Adrenal gland (tissue), 5 donors: ENCODE measurements at regions not wholly inside any gene's neighbourhood (a gene's known extent, or its start where the extent isn't known, plus 50 kb on each side); places are given as distances from the start of the nearest gene placed in this dataset.

Experiments
- CTCF ChIP-seq, 6 experiments: fragments of 450-650 bp in 4 of 6; fragments of 200-600 bp in 2 of 6; sonication (generic) in 1 of 6; IDR thresholded peaks; 1 replicate in 5 of 6; 2 replicates in 1 of 6; pipeline versions ENCODE4 v1.5.1 to v1.8.0; 2016 to 2021; ENCODE audit warnings: antibody characterized with exemption in 6 of 6, mild to moderate bottlenecking in 2 of 6, moderate library complexity in 1 of 6
- POLR2A ChIP-seq, 2 donors: fragments of 450-650 bp; IDR thresholded peaks; one replicate each; pipeline ENCODE4 v1.6.1; 2017; ENCODE audit warnings: antibody characterized with exemption in 2 of 2, mild to moderate bottlenecking in 2 of 2, moderate library complexity in 1 of 2
- donor health status: DM: no; HTN: no; CAD: no.

GRCh38 chr18:42442656-42443055 lies 487.6 kb downstream of the PIK3C3 start:
- TF ChIP-seq CTCF (IDR thresholded peaks at IDR 0.05) (no peak), POLR2A (IDR thresholded peaks at IDR 0.05) (no peak)
